ENCODE measurements at regions not wholly inside any gene's neighbourhood (a gene's known extent, or its start where the extent isn't known, plus 50 kb on each side); places are given as distances from the start of the nearest gene placed in this dataset.

GRCh38 chr18:37671530-37671929 lies 105.9 kb upstream of the CELF4 start:
- Histone ChIP-seq H3K36me3 (ENCODE audit: insufficient read depth, low read length) (no peaks in the 10 kb centered on the region), H3K4me3 (ENCODE audit: low read length) (no peak overlapping the region), H3K27me3 (ENCODE audit: insufficient read depth, low read length) (no peaks in the 10 kb centered on the region), H3K9ac (ENCODE audit: low read depth, low read length) (no peak overlapping the region), H3K4me1 (ENCODE audit: insufficient read depth, low read length) (peaks cover 11% of the 10 kb centered on the region), H3K9me3 (ENCODE audit: insufficient read depth, low read depth, low read length) (peaks cover 6% of the 10 kb centered on the region; the same call in 1 of the 2 replicates), H3K27ac (ENCODE audit: low read depth, low read length) (no peak overlapping the region)
- 95% methylated on average over 6 of the region's 6 CpGs for WGBS

DNA sequence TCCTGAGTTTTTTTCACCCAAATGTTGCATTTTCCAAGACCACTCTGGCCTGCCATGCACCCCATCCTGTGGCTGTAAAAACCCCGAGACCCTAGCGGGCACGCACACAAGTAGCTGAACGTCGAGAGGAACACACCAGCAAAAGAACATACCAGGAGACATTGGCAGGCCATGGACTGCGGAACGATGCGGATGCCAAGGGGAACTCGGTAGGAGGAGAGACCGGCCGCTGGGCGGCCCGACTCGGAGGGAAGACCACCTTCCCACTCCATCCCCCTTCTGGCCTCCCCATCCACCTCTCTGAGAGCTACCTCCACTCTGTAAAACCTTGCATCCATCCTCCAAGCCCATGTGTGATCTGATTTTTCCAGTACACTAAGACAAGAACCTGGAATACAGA lies 105.5 kb upstream of the CELF4 start:
- Histone ChIP-seq H3K9me3 (ENCODE audit: insufficient read depth, low read depth, low read length) (peaks cover 6% of the 10 kb centered on the region; the same call in 1 of the 2 replicates), H3K27me3 (ENCODE audit: insufficient read depth, low read length) (no peaks in the 10 kb centered on the region), H3K4me1 (ENCODE audit: insufficient read depth, low read length) (peaks cover 11% of the 10 kb centered on the region), H3K9ac (ENCODE audit: low read depth, low read length) (no peak overlapping the region), H3K27ac (ENCODE audit: low read depth, low read length) (no peak overlapping the region), H3K4me3 (ENCODE audit: low read length) (no peak overlapping the region), H3K36me3 (ENCODE audit: insufficient read depth, low read length) (no peaks in the 10 kb centered on the region)
- 97% methylated on average over 14 of the region's 14 CpGs for WGBS

DNA sequence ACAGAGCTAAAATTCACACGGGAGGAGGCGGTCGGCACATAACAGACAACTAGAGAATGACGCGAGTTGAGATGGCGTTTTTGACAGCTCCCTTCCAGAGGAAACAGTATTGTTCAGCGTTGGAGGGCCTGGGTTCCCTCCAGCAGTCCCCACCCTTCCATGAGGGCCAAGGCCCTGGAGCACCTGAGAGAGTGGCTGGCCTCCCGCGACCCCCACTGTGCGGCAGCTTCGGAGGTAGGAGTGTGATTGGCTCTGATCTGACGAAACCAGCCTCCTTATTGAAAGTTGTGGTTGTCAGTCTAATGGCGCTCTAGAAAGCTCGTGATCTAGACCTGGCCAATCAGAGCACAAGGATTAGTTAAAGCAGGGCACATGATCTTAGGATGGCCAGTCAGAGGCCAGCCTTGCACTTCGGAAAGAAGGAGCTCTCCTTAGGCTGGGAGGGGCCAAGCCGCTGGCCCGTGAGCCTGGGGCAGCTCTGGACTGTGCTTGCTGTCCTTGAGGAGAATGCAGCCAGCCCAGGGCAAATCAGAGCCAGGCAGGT lies 104.5 kb upstream of the CELF4 start:
- Histone ChIP-seq H3K4me3 (ENCODE audit: low read length) (no peak overlapping the region), H3K27me3 (ENCODE audit: insufficient read depth, low read length) (no peaks in the 10 kb centered on the region), H3K36me3 (ENCODE audit: insufficient read depth, low read length) (no peaks in the 10 kb centered on the region), H3K9me3 (ENCODE audit: insufficient read depth, low read depth, low read length) (no peaks in the 10 kb centered on the region), H3K27ac (ENCODE audit: low read depth, low read length) (no peak overlapping the region), H3K9ac (ENCODE audit: low read depth, low read length) (no peak overlapping the region), H3K4me1 (ENCODE audit: insufficient read depth, low read length) (peaks cover 11% of the 10 kb centered on the region)
- 89% methylated on average over 17 of the region's 17 CpGs for WGBS

DNA sequence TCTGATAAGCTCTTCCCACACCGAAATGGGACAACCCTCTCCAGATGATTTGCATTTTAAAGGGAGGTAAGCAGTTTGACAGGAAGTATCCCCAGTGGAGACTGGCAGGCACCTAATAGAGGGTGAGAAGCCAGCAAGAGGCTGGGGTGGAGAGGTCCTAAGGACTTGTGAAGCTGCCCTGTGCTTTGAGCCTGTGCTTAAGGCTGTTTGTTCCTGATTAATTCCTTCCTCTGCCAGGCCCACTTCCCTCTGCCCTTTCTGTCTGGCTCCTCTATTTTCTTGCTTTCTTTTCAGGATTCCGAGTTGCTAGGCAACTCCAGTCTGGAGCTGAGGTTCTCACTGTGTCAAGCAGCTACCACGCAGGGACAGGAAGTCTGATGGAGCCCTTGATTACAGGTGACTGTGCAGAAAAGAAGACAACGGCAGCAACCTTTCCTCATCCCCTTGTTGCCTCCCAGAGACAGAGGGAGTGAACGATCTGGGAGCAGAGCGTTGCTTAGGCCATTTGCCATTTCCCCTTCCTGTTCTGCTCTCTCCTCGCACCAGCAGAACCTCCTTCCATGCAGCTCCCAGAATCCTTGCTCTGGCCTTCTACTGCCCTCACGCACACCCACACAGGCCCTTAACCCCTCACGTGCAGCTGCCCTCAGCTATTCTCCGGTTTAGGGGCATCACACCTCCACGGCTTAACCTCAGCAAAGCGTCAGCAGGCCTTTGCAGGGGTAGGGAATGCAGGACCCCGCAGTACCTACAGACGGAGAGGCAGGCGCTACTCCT lies 103.6 kb upstream of the CELF4 start:
- Histone ChIP-seq H3K36me3 (ENCODE audit: insufficient read depth, low read length) (no peaks in the 10 kb centered on the region), H3K4me3 (ENCODE audit: low read length) (no peak overlapping the region), H3K9me3 (ENCODE audit: insufficient read depth, low read depth, low read length) (no peaks in the 10 kb centered on the region), H3K4me1 (ENCODE audit: insufficient read depth, low read length) (peaks cover 11% of the 10 kb centered on the region), H3K27me3 (ENCODE audit: insufficient read depth, low read length) (no peaks in the 10 kb centered on the region), H3K9ac (ENCODE audit: low read depth, low read length) (no peak overlapping the region), H3K27ac (ENCODE audit: low read depth, low read length) (no peak overlapping the region)
- 68% methylated on average over 15 of the region's 15 CpGs for WGBS

DNA sequence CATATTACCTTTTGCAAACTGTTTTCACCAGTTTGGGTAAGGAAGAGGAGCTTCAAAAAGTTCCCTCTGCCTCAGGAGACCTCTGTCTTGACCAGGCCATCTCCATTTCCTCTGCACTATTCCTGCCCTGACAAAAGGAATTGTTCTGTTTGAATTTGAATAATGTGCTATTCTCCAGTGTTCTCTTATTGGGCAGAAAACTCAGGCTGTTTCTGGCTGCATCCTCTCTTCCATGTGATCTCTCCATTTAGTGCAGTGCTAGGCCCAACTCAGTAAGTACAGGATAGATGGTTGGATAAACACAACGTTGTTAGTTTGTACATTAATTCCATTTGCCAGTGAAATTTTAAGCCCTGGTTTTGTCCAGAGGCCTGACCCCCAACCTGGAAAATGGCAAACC lies 102.2 kb upstream of the CELF4 start:
- 95% methylated on average over 1 of the region's 1 CpG for WGBS
- Histone ChIP-seq H3K27ac (ENCODE audit: low read depth, low read length) (no peak overlapping the region), H3K27me3 (ENCODE audit: insufficient read depth, low read length) (no peaks in the 10 kb centered on the region), H3K9ac (ENCODE audit: low read depth, low read length) (no peak overlapping the region), H3K4me1 (ENCODE audit: insufficient read depth, low read length) (peaks cover 11% of the 10 kb centered on the region), H3K36me3 (ENCODE audit: insufficient read depth, low read length) (no peaks in the 10 kb centered on the region), H3K4me3 (ENCODE audit: low read length) (no peak overlapping the region), H3K9me3 (ENCODE audit: insufficient read depth, low read depth, low read length) (no peaks in the 10 kb centered on the region)

DNA sequence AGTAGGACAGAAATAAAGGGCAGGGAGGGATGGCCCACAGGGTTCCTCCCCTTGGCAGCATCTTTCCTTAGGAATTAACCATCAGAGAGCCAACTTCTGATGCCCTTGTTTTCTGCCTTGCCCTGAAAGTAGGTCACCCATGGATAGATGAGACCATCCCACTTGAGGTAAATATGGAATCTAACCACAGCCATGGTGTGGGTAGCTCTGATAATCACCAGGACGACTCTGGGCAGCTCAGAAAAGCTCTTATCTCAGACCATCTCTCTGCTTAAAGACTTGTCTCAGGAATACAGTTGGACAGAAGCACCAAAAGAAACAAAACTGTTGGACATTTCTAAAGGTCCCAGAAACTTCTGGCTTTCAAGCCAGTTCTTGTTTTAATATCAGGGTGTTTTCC lies 101.4 kb upstream of the CELF4 start:
- no peaks in the 10 kb centered on the region for H3K36me3 ChIP-seq (ENCODE audit: insufficient read depth, low read length)
- H3K27ac ChIP-seq (ENCODE audit: low read depth, low read length): no peak overlapping the region
- 86% methylated on average over 1 of the region's 1 CpG for whole genome bisulfite sequencing
- no peak overlapping the region for H3K4me3 ChIP-seq (ENCODE audit: low read length)
- peaks cover 11% of the 10 kb centered on the region for H3K4me1 ChIP-seq (ENCODE audit: insufficient read depth, low read length)
- no peaks in the 10 kb centered on the region for H3K9me3 ChIP-seq (ENCODE audit: insufficient read depth, low read depth, low read length)
- no peak overlapping the region for H3K9ac ChIP-seq (ENCODE audit: low read depth, low read length)
- H3K27me3 ChIP-seq (ENCODE audit: insufficient read depth, low read length): no peaks in the 10 kb centered on the region

GRCh38 chr18:37666451-37666850 lies 100.9 kb upstream of the CELF4 start:
- no peak overlapping the region for H3K27ac ChIP-seq (ENCODE audit: low read depth, low read length)
- no peak overlapping the region for H3K4me3 ChIP-seq (ENCODE audit: low read length)
- 91% methylated on average over 2 of the region's 2 CpGs for WGBS
- no peaks in the 10 kb centered on the region for H3K27me3 ChIP-seq (ENCODE audit: insufficient read depth, low read length)
- peaks cover 11% of the 10 kb centered on the region for H3K4me1 ChIP-seq (ENCODE audit: insufficient read depth, low read length)
- H3K9me3 ChIP-seq (ENCODE audit: insufficient read depth, low read depth, low read length): no peaks in the 10 kb centered on the region
- H3K9ac ChIP-seq (ENCODE audit: low read depth, low read length): no peak overlapping the region
- no peaks in the 10 kb centered on the region for H3K36me3 ChIP-seq (ENCODE audit: insufficient read depth, low read length)

- no peak overlapping the region for H3K9ac ChIP-seq (ENCODE audit: low read depth, low read length)
- no peaks in the 10 kb centered on the region for H3K9me3 ChIP-seq (ENCODE audit: insufficient read depth, low read depth, low read length)
- no peak overlapping the region for H3K27ac ChIP-seq (ENCODE audit: low read depth, low read length)
- no peaks in the 10 kb centered on the region for H3K27me3 ChIP-seq (ENCODE audit: insufficient read depth, low read length)
- peaks cover 11% of the 10 kb centered on the region for H3K4me1 ChIP-seq (ENCODE audit: insufficient read depth, low read length)
- 94% methylated on average over 2 of the region's 2 CpGs for WGBS
- H3K36me3 ChIP-seq (ENCODE audit: insufficient read depth, low read length): no peaks in the 10 kb centered on the region
- H3K4me3 ChIP-seq (ENCODE audit: low read length): no peak overlapping the region
Measured at GRCh38 chr18:37665346-37665745, 99.7 kb upstream of the CELF4 start.

DNA sequence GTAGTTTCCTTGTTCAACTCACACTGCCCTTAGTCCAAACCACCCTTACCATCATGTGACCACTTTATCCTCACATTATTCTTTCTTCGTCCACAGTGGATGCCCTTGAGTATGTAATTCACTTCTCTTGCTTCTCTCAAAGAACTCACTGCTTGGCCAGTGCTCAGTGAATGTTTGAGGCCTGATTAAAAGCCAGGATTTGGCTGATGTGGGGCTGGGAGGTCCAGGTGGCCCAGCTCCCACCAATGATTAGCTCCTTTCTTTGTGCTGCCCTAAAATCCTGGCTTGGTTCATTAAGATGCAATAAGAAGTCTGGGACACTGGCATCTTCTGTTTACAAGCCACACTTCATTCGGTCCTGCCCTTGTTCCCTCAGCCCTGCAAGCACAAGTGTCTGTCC lies 97.8 kb upstream of the CELF4 start:
- Histone ChIP-seq H3K9ac (ENCODE audit: low read depth, low read length) (no peak overlapping the region), H3K9me3 (ENCODE audit: insufficient read depth, low read depth, low read length) (no peaks in the 10 kb centered on the region), H3K27me3 (ENCODE audit: insufficient read depth, low read length) (no peaks in the 10 kb centered on the region), H3K27ac (ENCODE audit: low read depth, low read length) (no peak overlapping the region), H3K4me3 (ENCODE audit: low read length) (no peak overlapping the region), H3K4me1 (ENCODE audit: insufficient read depth, low read length) (peaks cover 3% of the 10 kb centered on the region; the same call in 1 of the 2 replicates), H3K36me3 (ENCODE audit: insufficient read depth, low read length) (no peaks in the 10 kb centered on the region)
- WGBS: 90% methylated on average over 2 of the region's 2 CpGs

DNA sequence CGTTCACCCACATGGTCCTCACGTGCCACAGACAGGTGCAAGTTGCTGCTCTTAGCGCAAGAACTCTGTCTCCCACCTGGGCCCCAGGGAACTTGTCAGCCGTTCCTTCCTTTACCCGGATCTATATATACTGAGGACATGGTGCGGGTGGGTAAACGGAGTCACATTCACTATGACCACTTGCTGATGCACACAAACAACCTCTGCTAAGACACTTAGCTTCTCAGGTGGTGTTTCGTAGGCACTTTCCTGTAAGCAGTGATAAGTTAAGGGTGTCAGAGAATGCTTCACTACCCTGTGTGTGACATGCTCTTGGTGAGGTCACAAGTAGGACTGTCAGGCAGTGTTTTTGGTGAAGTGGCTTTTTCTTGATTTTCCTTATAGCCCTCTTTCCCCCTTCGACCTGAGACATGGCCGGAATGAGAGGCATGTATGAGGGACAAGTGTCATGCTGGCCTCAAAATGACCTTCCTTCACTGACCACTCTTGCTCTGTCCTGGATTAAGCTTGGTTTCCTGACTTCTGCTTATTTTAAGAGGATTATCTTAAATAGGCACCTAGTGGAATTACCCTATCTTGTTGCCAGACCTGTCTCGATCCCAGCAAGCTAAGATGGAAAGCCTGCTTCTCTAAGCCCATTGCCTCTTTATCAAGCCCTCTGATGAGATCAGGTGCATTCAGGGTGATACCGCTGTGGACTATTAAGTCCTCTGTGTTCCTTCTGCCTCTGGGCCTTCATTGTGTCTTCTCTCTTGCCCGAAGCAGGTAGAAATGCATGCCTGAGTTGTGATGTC lies 97.1 kb upstream of the CELF4 start:
- no peak overlapping the region for H3K4me3 ChIP-seq (ENCODE audit: low read length)
- 93% methylated on average over 13 of the region's 13 CpGs for WGBS
- H3K9ac ChIP-seq (ENCODE audit: low read depth, low read length): no peak overlapping the region
- H3K27me3 ChIP-seq (ENCODE audit: insufficient read depth, low read length): no peaks in the 10 kb centered on the region
- peaks cover 3% of the 10 kb centered on the region; the same call in 1 of the 2 replicates for H3K4me1 ChIP-seq (ENCODE audit: insufficient read depth, low read length)
- no peaks in the 10 kb centered on the region for H3K36me3 ChIP-seq (ENCODE audit: insufficient read depth, low read length)
- H3K27ac ChIP-seq (ENCODE audit: low read depth, low read length): no peak overlapping the region
- no peaks in the 10 kb centered on the region for H3K9me3 ChIP-seq (ENCODE audit: insufficient read depth, low read depth, low read length)

DNA sequence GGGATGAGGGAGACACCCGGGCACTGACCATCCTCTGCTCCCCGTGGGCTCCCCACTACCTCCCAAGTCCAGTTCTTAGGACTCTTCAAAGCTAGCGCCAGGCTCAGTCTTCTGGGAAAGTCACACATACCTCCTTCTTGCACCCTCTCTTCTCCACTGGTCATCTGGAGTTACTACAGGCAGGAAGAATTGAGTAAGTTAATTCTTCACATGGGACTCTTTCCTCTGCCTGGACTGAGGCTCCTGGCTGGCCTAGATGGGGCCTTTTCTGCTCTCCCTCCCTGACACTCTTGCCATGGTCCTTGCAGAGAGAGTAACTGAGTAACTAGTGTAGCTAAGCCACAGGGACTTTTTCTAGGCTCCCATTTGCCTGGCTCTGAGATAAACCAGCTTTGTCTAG lies 96.5 kb upstream of the CELF4 start:
- Histone ChIP-seq H3K4me1 (ENCODE audit: insufficient read depth, low read length) (peaks cover 3% of the 10 kb centered on the region; the same call in 1 of the 2 replicates), H3K27me3 (ENCODE audit: insufficient read depth, low read length) (no peaks in the 10 kb centered on the region), H3K36me3 (ENCODE audit: insufficient read depth, low read length) (no peaks in the 10 kb centered on the region), H3K27ac (ENCODE audit: low read depth, low read length) (no peak overlapping the region), H3K9me3 (ENCODE audit: insufficient read depth, low read depth, low read length) (no peaks in the 10 kb centered on the region), H3K9ac (ENCODE audit: low read depth, low read length) (no peak overlapping the region), H3K4me3 (ENCODE audit: low read length) (no peak overlapping the region)
- WGBS: 92% methylated on average over 3 of the region's 3 CpGs
